K562 (cell line): ENCODE measurements at regions not wholly inside any gene's neighbourhood (a gene's known extent, or its start where the extent isn't known, plus 50 kb on each side); places are given as distances from the start of the nearest gene placed in this dataset.

Experiments used
- CHD7 ChIP-seq: fragments of 200-600 bp; sonication (generic); IDR thresholded peaks from one replicate; pipeline ENCODE4 v1.6.1; 2012; ENCODE audit warnings: mild to moderate bottlenecking, low read depth, low read length, inconsistent platforms
- CREB3L1 ChIP-seq: fragments of 450-650 bp; IDR thresholded peaks from 2 replicates; pipeline ENCODE4 v1.6.1; 2014; ENCODE audit warnings: low read depth, mild to moderate bottlenecking, moderate library complexity, borderline replicate concordance
- POLR2A ChIP-seq: fragments of 450-650 bp; conservative IDR thresholded peaks from 2 replicates; pipeline ENCODE4 v1.6.1; 2016

- no peak for TF ChIP-seq CHD7
- TF ChIP-seq CREB3L1, result no peak
- TF ChIP-seq POLR2A, result no peak
- TF ChIP-seq, all 486 proteins: peak for 0
Measured at GRCh38 chr9:7237473-7238246, 479.9 kb downstream of the KDM4C start (continued).
